ENCODE measurements at regions not wholly inside any gene's neighbourhood (a gene's known extent, or its start where the extent isn't known, plus 50 kb on each side); places are given as distances from the start of the nearest gene placed in this dataset.

GRCh38 chr18:37729716-37730115, 164.1 kb upstream of the CELF4 start:
- no peaks in the 10 kb centered on the region for H3K79me2 ChIP-seq (ENCODE audit: control insufficient read depth, low read length)
- no peaks in the 10 kb centered on the region for H3K27me3 ChIP-seq (ENCODE audit: control insufficient read depth, low read length)
- no peaks in the 10 kb centered on the region; the same call in 1 of the 2 replicates for H3K9me3 ChIP-seq (ENCODE audit: control insufficient read depth, insufficient read depth, low read length)
- H3K27ac ChIP-seq (ENCODE audit: low read depth, low read length), result no peak overlapping the region
- no peaks in the 10 kb centered on the region for H3K4me1 ChIP-seq (ENCODE audit: control insufficient read depth, low read length)
- H4K20me1 ChIP-seq (ENCODE audit: control insufficient read depth, insufficient read depth, low read depth, low read length), result no peaks in the 10 kb centered on the region
- no peak overlapping the region for H3K4me2 ChIP-seq (ENCODE audit: low read length)
- no peaks in the 10 kb centered on the region for H3F3A ChIP-seq (ENCODE audit: control insufficient read depth, insufficient read depth)
- H3K9me2 ChIP-seq (replicated peaks; ENCODE audit: control insufficient read depth, low read length), result no peaks in the 10 kb centered on the region
- TF ChIP-seq CTCF (IDR thresholded peaks at IDR 0.05; ENCODE audit: low read depth, low read length, poor library complexity, severe bottlenecking) (no peak), EZH2phosphoT487 (IDR thresholded peaks at IDR 0.05; ENCODE audit: borderline replicate concordance, low read length) (no peak)
- no peaks in the 10 kb centered on the region for H3K36me3 ChIP-seq (ENCODE audit: control insufficient read depth, low read length)
- H3K4me3 ChIP-seq (ENCODE audit: low read length), result no peak overlapping the region

GRCh38 chr18:37724206-37724605, 158.6 kb upstream of the CELF4 start:
- TF ChIP-seq EZH2phosphoT487 (IDR thresholded peaks at IDR 0.05; ENCODE audit: borderline replicate concordance, low read length), result no peak
- TF ChIP-seq CTCF (IDR thresholded peaks at IDR 0.05; ENCODE audit: low read depth, low read length, poor library complexity, severe bottlenecking), result no peak
- Histone ChIP-seq H3K4me3 (ENCODE audit: low read length) (no peak overlapping the region), H3K4me1 (ENCODE audit: control insufficient read depth, low read length) (no peaks in the 10 kb centered on the region)

GRCh38 chr18:37721544-37722522, 156.2 kb upstream of the CELF4 start:
- Histone ChIP-seq H3K79me2 (ENCODE audit: control insufficient read depth, low read length) (no peaks in the 10 kb centered on the region), H4K20me1 (ENCODE audit: control insufficient read depth, insufficient read depth, low read depth, low read length) (no peaks in the 10 kb centered on the region), H3K27ac (ENCODE audit: low read depth, low read length) (no peak overlapping the region), H3K9me3 (ENCODE audit: control insufficient read depth, insufficient read depth, low read length) (no peaks in the 10 kb centered on the region; the same call in 1 of the 2 replicates), H3K4me1 (ENCODE audit: control insufficient read depth, low read length) (no peaks in the 10 kb centered on the region), H3F3A (ENCODE audit: control insufficient read depth, insufficient read depth) (no peaks in the 10 kb centered on the region), H3K27me3 (ENCODE audit: control insufficient read depth, low read length) (no peaks in the 10 kb centered on the region), H3K9me2 (replicated peaks; ENCODE audit: control insufficient read depth, low read length) (no peaks in the 10 kb centered on the region), H3K4me3 (ENCODE audit: low read length) (no peak overlapping the region), H3K36me3 (ENCODE audit: control insufficient read depth, low read length) (no peaks in the 10 kb centered on the region), H3K4me2 (ENCODE audit: low read length) (no peak overlapping the region)
- TF ChIP-seq EZH2phosphoT487 (IDR thresholded peaks at IDR 0.05; ENCODE audit: borderline replicate concordance, low read length) (no peak), CTCF (IDR thresholded peaks at IDR 0.05; ENCODE audit: low read depth, low read length, poor library complexity, severe bottlenecking) (no peak)

More at GRCh38 chr18:37724206-37724605, 158.6 kb upstream of the CELF4 start:
- Histone ChIP-seq H3K9me2 (replicated peaks; ENCODE audit: control insufficient read depth, low read length) (no peaks in the 10 kb centered on the region), H3K79me2 (ENCODE audit: control insufficient read depth, low read length) (no peaks in the 10 kb centered on the region), H4K20me1 (ENCODE audit: control insufficient read depth, insufficient read depth, low read depth, low read length) (no peaks in the 10 kb centered on the region), H3K4me2 (ENCODE audit: low read length) (no peak overlapping the region), H3K27me3 (ENCODE audit: control insufficient read depth, low read length) (no peaks in the 10 kb centered on the region), H3K9me3 (ENCODE audit: control insufficient read depth, insufficient read depth, low read length) (no peaks in the 10 kb centered on the region; the same call in none of the 2 replicates), H3K27ac (ENCODE audit: low read depth, low read length) (no peak overlapping the region), H3F3A (ENCODE audit: control insufficient read depth, insufficient read depth) (no peaks in the 10 kb centered on the region), H3K36me3 (ENCODE audit: control insufficient read depth, low read length) (no peaks in the 10 kb centered on the region)

All from DOHH2 (cell line).